Keratinocyte (primary cell): ENCODE measurements at regions not wholly inside any gene's neighbourhood (a gene's known extent, or its start where the extent isn't known, plus 50 kb on each side); places are given as distances from the start of the nearest gene placed in this dataset.

Experiments
- CTCF ChIP-seq, 3 experiments: IDR thresholded peaks in 1 of 3; conservative IDR thresholded peaks in 1 of 3; optimal IDR thresholded peaks in 1 of 3; 2 replicates in 2 of 3; 3 replicates in 1 of 3; pipeline versions ENCODE3 to v1.5.1; 2011; ENCODE audit warnings: low read length in 3 of 3, mild to moderate bottlenecking in 3 of 3, moderate library complexity in 2 of 3, control low read depth in 1 of 3, inconsistent platforms in 1 of 3; ENCODE audit not compliant: insufficient read depth in 2 of 3; ENCODE audit errors: extremely low read depth in 1 of 3
- EZH2 ChIP-seq: IDR thresholded peaks from one replicate; pipeline ENCODE4 v1.6.1; 2012; ENCODE audit warnings: inconsistent platforms, mild to moderate bottlenecking, low read length, moderate library complexity

- no peak for TF ChIP-seq CTCF (optimal IDR thresholded peaks at IDR 0.05 in 1 of 3, IDR thresholded peaks at IDR 0.05 in 1 of 3, conservative IDR thresholded peaks at IDR 0.05 in 1 of 3; ENCODE audit: extremely low read depth in 1 of 3, insufficient read depth in 2 of 3, low read length in 3 of 3)
- no peak for TF ChIP-seq EZH2
These were observed 145.9 kb upstream of the CITED2 start for GRCh38 chr6:139520321-139520768.
